HG03108 (cell line): ENCODE measurements at regions not wholly inside any gene's neighbourhood (a gene's known extent, or its start where the extent isn't known, plus 50 kb on each side); places are given as distances from the start of the nearest gene placed in this dataset.
"Not testable (repeated sequence)": the region's sequence is repeated elsewhere in the genome, so short reads cannot be mapped to it uniquely, and the experiment has no call there.

Experiments
- ATAC-seq: cut with Tn5 transposase; IDR thresholded peaks from one replicate; pipeline ENCODE4 v1.9.1; 2021; ENCODE audit warnings: moderate library complexity; ENCODE audit not compliant: unreplicated experiment

GRCh38 chr2:13950761-13951160 is 681.8 kb upstream of the LRATD1 start:
- ATAC-seq: no peak

- no peak for ATAC-seq
Measured at GRCh38 chr2:13968811-13969210, 663.7 kb upstream of the LRATD1 start.

GRCh38 chr2:13986119-13986720 is 646.3 kb upstream of the LRATD1 start:
- ATAC-seq: no peak

GRCh38 chr2:13996527-13996926 is 636.0 kb upstream of the LRATD1 start:
- no peak for ATAC-seq

GRCh38 chr2:14011190-14011589 is 621.3 kb upstream of the LRATD1 start:
- ATAC-seq: no peak

- no peak for ATAC-seq
Measured at GRCh38 chr2:14015113-14015630, 617.3 kb upstream of the LRATD1 start.

GRCh38 chr2:14016289-14016955 is 616.1 kb upstream of the LRATD1 start:
- ATAC-seq: no peak

GRCh38 chr2:14018620-14019019 is 613.9 kb upstream of the LRATD1 start:
- no peak for ATAC-seq

- no peak for ATAC-seq
Measured at GRCh38 chr2:14023558-14023957, 609.0 kb upstream of the LRATD1 start.

GRCh38 chr2:14039134-14039533 is 593.4 kb upstream of the LRATD1 start:
- no peak for ATAC-seq

GRCh38 chr2:14047491-14047890 is 585.0 kb upstream of the LRATD1 start:
- ATAC-seq: no peak

GRCh38 chr2:14051401-14051800 is 581.1 kb upstream of the LRATD1 start:
- ATAC-seq: no peak

- no peak for ATAC-seq
Measured at GRCh38 chr2:14053105-14053504, 579.4 kb upstream of the LRATD1 start.

- no peak for ATAC-seq
Measured at GRCh38 chr2:14064346-14064745, 568.2 kb upstream of the LRATD1 start.

GRCh38 chr2:14072338-14072737 is 560.2 kb upstream of the LRATD1 start:
- no peak for ATAC-seq

- ATAC-seq: no peak
Measured at GRCh38 chr2:14074691-14075090, 557.8 kb upstream of the LRATD1 start.

GRCh38 chr2:14079576-14079975 is 552.9 kb upstream of the LRATD1 start:
- no peak for ATAC-seq

GRCh38 chr2:14081521-14081920 is 551.0 kb upstream of the LRATD1 start:
- no peak for ATAC-seq

GRCh38 chr2:14082640-14083039 is 549.9 kb upstream of the LRATD1 start:
- no peak for ATAC-seq

GRCh38 chr2:14094592-14094991 is 537.9 kb upstream of the LRATD1 start:
- no peak for ATAC-seq

GRCh38 chr2:14099101-14099500 is 533.4 kb upstream of the LRATD1 start:
- not testable (repeated sequence) for ATAC-seq

GRCh38 chr2:14114275-14114674 is 518.2 kb upstream of the LRATD1 start:
- no peak for ATAC-seq

- no peak for ATAC-seq
Measured at GRCh38 chr2:14120376-14120775, 512.1 kb upstream of the LRATD1 start.
